Liver (tissue), 8 donors: ENCODE measurements at regions not wholly inside any gene's neighbourhood (a gene's known extent, or its start where the extent isn't known, plus 50 kb on each side); places are given as distances from the start of the nearest gene placed in this dataset.
"Not testable (repeated sequence)": the region's sequence is repeated elsewhere in the genome, so short reads cannot be mapped to it uniquely, and the experiment has no call there.

Source experiments
- DNase-seq: peaks from one replicate; pipeline ENCODE4 v3.0.0-alpha.2; 2017; ENCODE audit warnings: low spot score
- H3K27ac ChIP-seq, 2 donors: one replicate each; pipeline ENCODE4 v1.7.0; 2013; ENCODE audit warnings: inconsistent platforms in 2 of 2, low read length in 2 of 2, control low read depth in 1 of 2, low read depth in 1 of 2, mild to moderate bottlenecking in 1 of 2
- H3K27me3 ChIP-seq, 4 donors: one replicate each; pipeline versions ENCODE4 v1.6.1 to v1.7.0; 2013; ENCODE audit warnings: low read length in 3 of 4, inconsistent platforms in 1 of 4, mild to moderate bottlenecking in 1 of 4, moderate library complexity in 1 of 4; ENCODE audit not compliant: control insufficient read depth in 4 of 4, insufficient read depth in 4 of 4
- H3K36me3 ChIP-seq, 4 donors: one replicate each; pipeline versions ENCODE4 v1.6.1 to v1.7.0; 2013; ENCODE audit warnings: low read length in 3 of 4, mild to moderate bottlenecking in 3 of 4, low read depth in 1 of 4, moderate library complexity in 1 of 4; ENCODE audit not compliant: control insufficient read depth in 4 of 4, insufficient read depth in 3 of 4
- H3K4me1 ChIP-seq, 4 donors: one replicate each; pipeline versions ENCODE4 v1.6.1 to v1.7.0; 2013; ENCODE audit warnings: low read length in 3 of 4, mild to moderate bottlenecking in 3 of 4, moderate library complexity in 1 of 4; ENCODE audit not compliant: control insufficient read depth in 4 of 4, insufficient read depth in 4 of 4
- H3K4me3 ChIP-seq, 3 donors: one replicate each; pipeline versions ENCODE4 v1.6.1 to v1.7.0; 2013; ENCODE audit warnings: low read length in 3 of 3, control low read depth in 1 of 3, low read depth in 1 of 3, mild to moderate bottlenecking in 1 of 3
- H3K9ac ChIP-seq, 2 donors: one replicate each; pipeline ENCODE4 v1.7.0; 2013; ENCODE audit warnings: low read length in 2 of 2, mild to moderate bottlenecking in 2 of 2, moderate library complexity in 2 of 2, control low read depth in 1 of 2, low read depth in 1 of 2
- H3K9me3 ChIP-seq, 4 donors: one replicate each; pipeline versions ENCODE4 v1.6.1 to v1.7.0; 2013; ENCODE audit warnings: low read length in 3 of 4; ENCODE audit not compliant: control insufficient read depth in 4 of 4
- ATF3 ChIP-seq: IDR thresholded peaks from 2 replicates; pipeline ENCODE4 v1.6.1; 2016; ENCODE audit warnings: antibody characterized with exemption
- CTCF ChIP-seq: fragments of 150-350 bp; IDR thresholded peaks from 2 replicates; pipeline ENCODE4 v1.5.1; 2017; ENCODE audit warnings: improper control_type of control experiment, low read depth, low read length; ENCODE audit not compliant: missing input control
- EGR1 ChIP-seq, 2 donors: IDR thresholded peaks; 2 replicates each; pipeline ENCODE4 v1.6.1; 2016 to 2018; ENCODE audit warnings: antibody characterized with exemption in 2 of 2, low read depth in 2 of 2
- FOXA1 ChIP-seq: IDR thresholded peaks from 2 replicates; pipeline ENCODE4 v1.6.1; 2016; ENCODE audit warnings: antibody characterized with exemption
- FOXA2 ChIP-seq: IDR thresholded peaks from 2 replicates; pipeline ENCODE4 v1.6.1; 2016; ENCODE audit warnings: antibody characterized with exemption
- HNF4A ChIP-seq, 2 donors: conservative IDR thresholded peaks; 2 replicates each; pipeline ENCODE4 v1.6.1; 2016; ENCODE audit warnings: antibody characterized with exemption in 2 of 2, mild to moderate bottlenecking in 2 of 2
- MAX ChIP-seq: IDR thresholded peaks from 2 replicates; pipeline ENCODE4 v1.6.1; 2016; ENCODE audit warnings: antibody characterized with exemption
- RAD21 ChIP-seq, 2 donors: IDR thresholded peaks; 2 replicates each; pipeline ENCODE4 v1.6.1; 2016; ENCODE audit warnings: antibody characterized with exemption in 2 of 2, mild to moderate bottlenecking in 2 of 2
- REST ChIP-seq: IDR thresholded peaks from 2 replicates; pipeline ENCODE4 v1.6.1; 2016; ENCODE audit warnings: antibody characterized with exemption, mild to moderate bottlenecking
- SP1 ChIP-seq: IDR thresholded peaks from 2 replicates; pipeline ENCODE4 v1.6.1; 2018; ENCODE audit warnings: antibody characterized with exemption, mild to moderate bottlenecking
- TAF1 ChIP-seq: conservative IDR thresholded peaks from 2 replicates; pipeline ENCODE4 v1.6.1; 2016; ENCODE audit warnings: antibody characterized with exemption, mild to moderate bottlenecking
- YY1 ChIP-seq: IDR thresholded peaks from 2 replicates; pipeline ENCODE4 v1.6.1; 2016; ENCODE audit warnings: antibody characterized with exemption, mild to moderate bottlenecking
- ZBTB33 ChIP-seq: IDR thresholded peaks from 2 replicates; pipeline ENCODE4 v1.6.1; 2016; ENCODE audit warnings: antibody characterized with exemption
- WGBS: extraction: QIAGEN DNeasy Blood & Tissue Kit; methylation state at CpG from one replicate; pipeline ENCODE4 v1.1.7; 2013; 5-methylcytosine and 5-hydroxymethylcytosine counted together
- donor health status: healthy.
- donor health status: healthy.
- donor health status: healthy.
- donor health status: healthy.
- donor health status: healthy.

- H3K4me1 ChIP-seq = no peaks in the 10 kb centered on the region
- no peak overlapping the region for H3K4me3 ChIP-seq
- no peaks in the 10 kb centered on the region for H3K36me3 ChIP-seq
- H3K27ac ChIP-seq = no peak overlapping the region
- no peak overlapping the region for H3K9ac ChIP-seq
- TF ChIP-seq REST (no peak), MAX (no peak), FOXA2 (no peak), YY1 (no peak), RAD21 (IDR thresholded peaks at IDR 0.05) (no peak), CTCF (no peak), TAF1 (no peak)
- no peaks in the 10 kb centered on the region for H3K9me3 ChIP-seq
- WGBS = 87% methylated on average over 2 of the region's 2 CpGs
- no peak for DNase-seq
- H3K27me3 ChIP-seq = peaks cover 0 to 6% (median 0%) of the 10 kb centered on the region in 4 donors
Measured at GRCh38 chr14:30196861-30197260, 269.2 kb upstream of the PRKD1 start.

- WGBS = 67% methylated on average over 3 of the region's 3 CpGs
- not testable (repeated sequence) for H3K27ac ChIP-seq, H3K9ac ChIP-seq, H3K9me3 ChIP-seq, H3K27me3 ChIP-seq, H3K36me3 ChIP-seq, H3K4me1 ChIP-seq, DNase-seq, H3K4me3 ChIP-seq
Measured at GRCh38 chr14:30198720-30199119, 271.1 kb upstream of the PRKD1 start.

GRCh38 chr14:30204431-30204980, 276.9 kb upstream of the PRKD1 start:
- H3K4me1 ChIP-seq = no peaks in the 10 kb centered on the region
- no peak for DNase-seq
- H3K27ac ChIP-seq = no peak overlapping the region
- no peak overlapping the region for H3K9ac ChIP-seq
- H3K4me3 ChIP-seq = no peak overlapping the region
- H3K27me3 ChIP-seq = peaks cover 0 to 6% (median 0%) of the 10 kb centered on the region in 4 donors
- no peaks in the 10 kb centered on the region for H3K36me3 ChIP-seq
- WGBS = 90% methylated on average over 2 of the region's 2 CpGs
- TF ChIP-seq SP1 (no peak), RAD21 (IDR thresholded peaks at IDR 0.05) (no peak), HNF4A (conservative IDR thresholded peaks at IDR 0.05) (no peak), EGR1 (IDR thresholded peaks at IDR 0.05; ENCODE audit: low read depth in 2 of 2) (no peak), ATF3 (no peak), FOXA1 (no peak), ZBTB33 (no peak)
- no peaks in the 10 kb centered on the region for H3K9me3 ChIP-seq
